ENCODE measurements at regions not wholly inside any gene's neighbourhood (a gene's known extent, or its start where the extent isn't known, plus 50 kb on each side); places are given as distances from the start of the nearest gene placed in this dataset.

GRCh38 chr12:124098887-124099286 lies 125.9 kb downstream of the ZNF664 start (continued):
- TF ChIP-seq ZNF142 (CRISPR knock-in tag; IDR thresholded peaks at IDR 0.05) (no peak), RFX5 (IDR thresholded peaks at IDR 0.05; ENCODE audit: low read depth, low read length) (no peak), ZNF382 (CRISPR knock-in tag; IDR thresholded peaks at IDR 0.05; ENCODE audit: borderline replicate concordance) (no peak), ZC3H13 (CRISPR knock-in tag; IDR thresholded peaks at IDR 0.05) (no peak), POGK (CRISPR knock-in tag; conservative IDR thresholded peaks at IDR 0.05) (no peak), ZNF567 (CRISPR knock-in tag; IDR thresholded peaks at IDR 0.05; ENCODE audit: borderline replicate concordance) (no peak), ZFP37 (CRISPR knock-in tag; IDR thresholded peaks at IDR 0.05; ENCODE audit: borderline replicate concordance) (no peak), ZNF280B (CRISPR knock-in tag; IDR thresholded peaks at IDR 0.05; ENCODE audit: borderline replicate concordance) (no peak), ZSCAN31 (CRISPR knock-in tag; IDR thresholded peaks at IDR 0.05; ENCODE audit: low read depth) (no peak)
